Transverse colon (tissue), 3 donors: ENCODE measurements at regions not wholly inside any gene's neighbourhood (a gene's known extent, or its start where the extent isn't known, plus 50 kb on each side); places are given as distances from the start of the nearest gene placed in this dataset.

ENCODE experiments used
- POLR2A ChIP-seq: fragments of 450-650 bp; IDR thresholded peaks from one replicate; pipeline ENCODE4 v1.6.1; 2016; ENCODE audit warnings: antibody characterized with exemption, mild to moderate bottlenecking, moderate library complexity
- TF ChIP-seq, protein P1 (sequence below), 5 experiments: fragments of 200-600 bp in 3 of 5; fragments of 450-650 bp in 2 of 5; sonication (generic) in 3 of 5; IDR thresholded peaks; 1 replicate in 2 of 5; 2 replicates in 3 of 5; pipeline ENCODE4 v1.5.1; 2016 to 2017; ENCODE audit warnings: antibody characterized with exemption in 5 of 5, inconsistent platforms in 3 of 5, mild to moderate bottlenecking in 2 of 5, moderate library complexity in 1 of 5

DNA sequence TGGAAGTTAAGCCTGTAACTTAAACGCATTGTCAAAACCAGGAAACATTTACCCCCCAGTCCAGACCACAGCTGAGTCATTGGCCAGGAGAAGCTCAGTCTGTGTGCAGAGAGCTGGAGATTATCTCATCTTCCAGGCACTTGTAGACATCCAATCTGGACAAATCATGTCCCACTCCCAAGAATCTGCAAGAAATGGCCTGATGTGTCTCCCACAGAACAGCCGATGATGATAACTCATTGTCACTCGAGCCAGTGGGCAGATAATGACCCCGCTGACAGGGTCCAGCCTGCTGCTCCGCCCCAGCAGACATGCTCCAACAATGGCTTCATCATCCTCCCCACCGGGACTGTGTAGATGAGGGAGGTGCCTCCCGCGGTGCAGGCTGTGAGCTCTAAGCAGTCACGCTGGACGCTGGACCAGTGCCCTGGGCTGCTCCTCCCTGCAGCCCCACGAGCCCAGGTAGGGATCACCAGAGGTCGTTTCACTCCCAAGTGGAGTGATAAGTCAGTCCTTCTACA lies 322.5 kb downstream of the C16orf95 start:
- TF ChIP-seq, protein P1, sequence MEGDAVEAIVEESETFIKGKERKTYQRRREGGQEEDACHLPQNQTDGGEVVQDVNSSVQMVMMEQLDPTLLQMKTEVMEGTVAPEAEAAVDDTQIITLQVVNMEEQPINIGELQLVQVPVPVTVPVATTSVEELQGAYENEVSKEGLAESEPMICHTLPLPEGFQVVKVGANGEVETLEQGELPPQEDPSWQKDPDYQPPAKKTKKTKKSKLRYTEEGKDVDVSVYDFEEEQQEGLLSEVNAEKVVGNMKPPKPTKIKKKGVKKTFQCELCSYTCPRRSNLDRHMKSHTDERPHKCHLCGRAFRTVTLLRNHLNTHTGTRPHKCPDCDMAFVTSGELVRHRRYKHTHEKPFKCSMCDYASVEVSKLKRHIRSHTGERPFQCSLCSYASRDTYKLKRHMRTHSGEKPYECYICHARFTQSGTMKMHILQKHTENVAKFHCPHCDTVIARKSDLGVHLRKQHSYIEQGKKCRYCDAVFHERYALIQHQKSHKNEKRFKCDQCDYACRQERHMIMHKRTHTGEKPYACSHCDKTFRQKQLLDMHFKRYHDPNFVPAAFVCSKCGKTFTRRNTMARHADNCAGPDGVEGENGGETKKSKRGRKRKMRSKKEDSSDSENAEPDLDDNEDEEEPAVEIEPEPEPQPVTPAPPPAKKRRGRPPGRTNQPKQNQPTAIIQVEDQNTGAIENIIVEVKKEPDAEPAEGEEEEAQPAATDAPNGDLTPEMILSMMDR (IDR thresholded peaks at IDR 0.05), result no peak
- TF ChIP-seq POLR2A, result no peak
